ENCODE measurements at regions not wholly inside any gene's neighbourhood (a gene's known extent, or its start where the extent isn't known, plus 50 kb on each side); places are given as distances from the start of the nearest gene placed in this dataset.

GRCh38 chr5:145178641-145179523 lies 656.3 kb downstream of the PRELID2 start:
- H3K36me3 Mint-ChIP-seq = no peaks in the 10 kb centered on the region
- no peaks in the 10 kb centered on the region for H3K4me1 Mint-ChIP-seq
- no peak overlapping the region for H3K4me3 Mint-ChIP-seq
- H3K27ac Mint-ChIP-seq = no peak overlapping the region
- H3K27me3 Mint-ChIP-seq = no peaks in the 10 kb centered on the region
- no peaks in the 10 kb centered on the region for H3K9me3 Mint-ChIP-seq

- Mint-ChIP-seq H3K27me3 (no peaks in the 10 kb centered on the region), H3K27ac (no peak overlapping the region), H3K4me3 (no peak overlapping the region), H3K36me3 (no peaks in the 10 kb centered on the region), H3K9me3 (no peaks in the 10 kb centered on the region), H3K4me1 (no peaks in the 10 kb centered on the region)
These were observed 659.1 kb downstream of the PRELID2 start for GRCh38 chr5:145176041-145176440.

- H3K27me3 Mint-ChIP-seq = no peaks in the 10 kb centered on the region
- H3K27ac Mint-ChIP-seq = no peak overlapping the region
- H3K4me1 Mint-ChIP-seq = no peaks in the 10 kb centered on the region
- peaks cover 8% of the 10 kb centered on the region for H3K9me3 Mint-ChIP-seq
- H3K36me3 Mint-ChIP-seq = no peaks in the 10 kb centered on the region
- H3K4me3 Mint-ChIP-seq = no peak overlapping the region
These were observed 669.0 kb downstream of the PRELID2 start for GRCh38 chr5:145166110-145166509.

GRCh38 chr5:145163876-145164275 lies 671.3 kb downstream of the PRELID2 start:
- H3K4me3 Mint-ChIP-seq = no peak overlapping the region
- peaks cover 5% of the 10 kb centered on the region for H3K9me3 Mint-ChIP-seq
- no peaks in the 10 kb centered on the region for H3K4me1 Mint-ChIP-seq
- H3K36me3 Mint-ChIP-seq = no peaks in the 10 kb centered on the region
- no peak overlapping the region for H3K27ac Mint-ChIP-seq
- no peaks in the 10 kb centered on the region for H3K27me3 Mint-ChIP-seq

GRCh38 chr5:145162626-145163025 lies 672.5 kb downstream of the PRELID2 start:
- Mint-ChIP-seq H3K36me3 (no peaks in the 10 kb centered on the region), H3K4me1 (no peaks in the 10 kb centered on the region), H3K27me3 (no peaks in the 10 kb centered on the region), H3K27ac (no peak overlapping the region), H3K4me3 (no peak overlapping the region), H3K9me3 (no peaks in the 10 kb centered on the region)

- no peaks in the 10 kb centered on the region for H3K36me3 Mint-ChIP-seq
- H3K27ac Mint-ChIP-seq = no peak overlapping the region
- H3K9me3 Mint-ChIP-seq = no peaks in the 10 kb centered on the region
- no peaks in the 10 kb centered on the region for H3K4me1 Mint-ChIP-seq
- no peak overlapping the region for H3K4me3 Mint-ChIP-seq
- H3K27me3 Mint-ChIP-seq = no peaks in the 10 kb centered on the region
These were observed 673.8 kb downstream of the PRELID2 start for GRCh38 chr5:145161391-145161790.

- H3K36me3 Mint-ChIP-seq = no peaks in the 10 kb centered on the region
- no peaks in the 10 kb centered on the region for H3K4me1 Mint-ChIP-seq
- H3K9me3 Mint-ChIP-seq = no peaks in the 10 kb centered on the region
- no peak overlapping the region for H3K4me3 Mint-ChIP-seq
- no peak overlapping the region for H3K27ac Mint-ChIP-seq
- H3K27me3 Mint-ChIP-seq = no peaks in the 10 kb centered on the region
These were observed 674.5 kb downstream of the PRELID2 start for GRCh38 chr5:145160679-145161078.

GRCh38 chr5:145158730-145159129 lies 676.4 kb downstream of the PRELID2 start:
- Mint-ChIP-seq H3K27ac (no peak overlapping the region), H3K27me3 (no peaks in the 10 kb centered on the region), H3K36me3 (no peaks in the 10 kb centered on the region), H3K4me1 (no peaks in the 10 kb centered on the region), H3K4me3 (no peak overlapping the region), H3K9me3 (no peaks in the 10 kb centered on the region)

GRCh38 chr5:145157841-145158240 lies 677.3 kb downstream of the PRELID2 start:
- H3K4me1 Mint-ChIP-seq = no peaks in the 10 kb centered on the region
- no peaks in the 10 kb centered on the region for H3K36me3 Mint-ChIP-seq
- no peak overlapping the region for H3K27ac Mint-ChIP-seq
- H3K27me3 Mint-ChIP-seq = no peaks in the 10 kb centered on the region
- no peaks in the 10 kb centered on the region for H3K9me3 Mint-ChIP-seq
- no peak overlapping the region for H3K4me3 Mint-ChIP-seq

- Mint-ChIP-seq H3K4me1 (no peaks in the 10 kb centered on the region), H3K9me3 (peaks cover 15% of the 10 kb centered on the region), H3K27me3 (no peaks in the 10 kb centered on the region), H3K36me3 (no peaks in the 10 kb centered on the region), H3K27ac (no peak overlapping the region), H3K4me3 (no peak overlapping the region)
These were observed 693.6 kb downstream of the PRELID2 start for GRCh38 chr5:145141534-145141933.

GRCh38 chr5:145130996-145131395 lies 704.1 kb downstream of the PRELID2 start:
- H3K4me1 Mint-ChIP-seq = no peaks in the 10 kb centered on the region
- H3K9me3 Mint-ChIP-seq = peaks cover 4% of the 10 kb centered on the region
- H3K27me3 Mint-ChIP-seq = no peaks in the 10 kb centered on the region
- no peak overlapping the region for H3K4me3 Mint-ChIP-seq
- no peaks in the 10 kb centered on the region for H3K36me3 Mint-ChIP-seq
- no peak overlapping the region for H3K27ac Mint-ChIP-seq

GRCh38 chr5:145129797-145130196 lies 705.3 kb downstream of the PRELID2 start:
- peaks cover 4% of the 10 kb centered on the region for H3K9me3 Mint-ChIP-seq
- no peak overlapping the region for H3K4me3 Mint-ChIP-seq
- H3K27ac Mint-ChIP-seq = no peak overlapping the region
- H3K4me1 Mint-ChIP-seq = no peaks in the 10 kb centered on the region
- H3K36me3 Mint-ChIP-seq = no peaks in the 10 kb centered on the region
- H3K27me3 Mint-ChIP-seq = no peaks in the 10 kb centered on the region

- no peaks in the 10 kb centered on the region for H3K36me3 Mint-ChIP-seq
- peaks cover 13% of the 10 kb centered on the region for H3K9me3 Mint-ChIP-seq
- H3K27me3 Mint-ChIP-seq = no peaks in the 10 kb centered on the region
- no peak overlapping the region for H3K4me3 Mint-ChIP-seq
- H3K27ac Mint-ChIP-seq = no peak overlapping the region
- H3K4me1 Mint-ChIP-seq = no peaks in the 10 kb centered on the region
These were observed 710.3 kb downstream of the PRELID2 start for GRCh38 chr5:145124806-145125205.

GRCh38 chr5:145118611-145119010 lies 716.5 kb downstream of the PRELID2 start:
- Mint-ChIP-seq H3K27me3 (no peaks in the 10 kb centered on the region), H3K36me3 (no peaks in the 10 kb centered on the region), H3K27ac (no peak overlapping the region), H3K4me3 (no peak overlapping the region), H3K4me1 (no peaks in the 10 kb centered on the region), H3K9me3 (peaks cover 15% of the 10 kb centered on the region)

GRCh38 chr5:145118127-145118526 lies 717.0 kb downstream of the PRELID2 start:
- H3K36me3 Mint-ChIP-seq = no peaks in the 10 kb centered on the region
- H3K9me3 Mint-ChIP-seq = peaks cover 17% of the 10 kb centered on the region
- H3K27ac Mint-ChIP-seq = no peak overlapping the region
- H3K4me3 Mint-ChIP-seq = no peak overlapping the region
- no peaks in the 10 kb centered on the region for H3K27me3 Mint-ChIP-seq
- H3K4me1 Mint-ChIP-seq = no peaks in the 10 kb centered on the region

GRCh38 chr5:145117285-145117684 lies 717.9 kb downstream of the PRELID2 start:
- H3K36me3 Mint-ChIP-seq = no peaks in the 10 kb centered on the region
- H3K27me3 Mint-ChIP-seq = no peaks in the 10 kb centered on the region

GRCh38 chr5:145111420-145111819 lies 723.7 kb downstream of the PRELID2 start:
- peaks cover 21% of the 10 kb centered on the region for H3K9me3 Mint-ChIP-seq
- H3K4me3 Mint-ChIP-seq = no peak overlapping the region
- no peaks in the 10 kb centered on the region for H3K4me1 Mint-ChIP-seq
- H3K36me3 Mint-ChIP-seq = no peaks in the 10 kb centered on the region
- no peak overlapping the region for H3K27ac Mint-ChIP-seq
- no peaks in the 10 kb centered on the region for H3K27me3 Mint-ChIP-seq

More at GRCh38 chr5:145117285-145117684, 717.9 kb downstream of the PRELID2 start:
- Mint-ChIP-seq H3K4me1 (no peaks in the 10 kb centered on the region), H3K9me3 (peaks cover 18% of the 10 kb centered on the region), H3K27ac (no peak overlapping the region), H3K4me3 (no peak overlapping the region)
